ENCODE measurements at regions not wholly inside any gene's neighbourhood (a gene's known extent, or its start where the extent isn't known, plus 50 kb on each side); places are given as distances from the start of the nearest gene placed in this dataset.
A peak's percentile ranks its signal among the peaks of the same experiment; 100 is the strongest.
"Not testable (repeated sequence)": the region's sequence is repeated elsewhere in the genome, so short reads cannot be mapped to it uniquely, and the experiment has no call there.

GRCh38 chr20:29031262-29031982, 2226.0 kb upstream of the DEFB115 start:
- H3K4me3 ChIP-seq (ENCODE audit: low read depth, low read length); H3K27me3 ChIP-seq (ENCODE audit: insufficient read depth, low read depth, severe bottlenecking); DNase-seq; H3K36me3 ChIP-seq; H3K9me3 ChIP-seq (ENCODE audit: severe bottlenecking); H3K27ac ChIP-seq: not testable (repeated sequence)

DNA sequence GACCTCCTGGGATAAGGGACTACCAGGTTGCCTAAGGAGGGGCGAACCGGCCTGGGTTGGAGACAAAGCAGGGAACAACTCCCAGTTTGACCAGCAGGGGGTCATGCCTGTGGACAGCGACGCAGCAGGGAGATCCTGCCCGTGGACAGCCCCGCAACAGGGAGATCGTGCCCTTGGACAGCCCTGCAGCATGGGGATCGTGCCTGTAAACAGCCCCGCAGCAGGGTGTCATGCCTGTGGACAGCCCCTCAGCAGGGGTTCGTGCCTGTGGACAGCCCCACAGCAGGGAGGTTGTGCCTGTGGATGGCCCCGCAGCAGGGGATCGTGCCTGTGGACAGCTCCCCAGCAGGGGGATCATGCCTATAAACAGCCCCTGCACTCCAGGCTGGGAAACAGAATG, 2213.2 kb upstream of the DEFB115 start:
- H3K36me3 ChIP-seq; H3K4me3 ChIP-seq (ENCODE audit: low read depth, low read length); H3K27ac ChIP-seq; H3K27me3 ChIP-seq (ENCODE audit: insufficient read depth, low read depth, severe bottlenecking); H3K9me3 ChIP-seq (ENCODE audit: severe bottlenecking): not testable (repeated sequence)
- peak; percentile 18 for DNase-seq
- TF ChIP-seq, protein P1, sequence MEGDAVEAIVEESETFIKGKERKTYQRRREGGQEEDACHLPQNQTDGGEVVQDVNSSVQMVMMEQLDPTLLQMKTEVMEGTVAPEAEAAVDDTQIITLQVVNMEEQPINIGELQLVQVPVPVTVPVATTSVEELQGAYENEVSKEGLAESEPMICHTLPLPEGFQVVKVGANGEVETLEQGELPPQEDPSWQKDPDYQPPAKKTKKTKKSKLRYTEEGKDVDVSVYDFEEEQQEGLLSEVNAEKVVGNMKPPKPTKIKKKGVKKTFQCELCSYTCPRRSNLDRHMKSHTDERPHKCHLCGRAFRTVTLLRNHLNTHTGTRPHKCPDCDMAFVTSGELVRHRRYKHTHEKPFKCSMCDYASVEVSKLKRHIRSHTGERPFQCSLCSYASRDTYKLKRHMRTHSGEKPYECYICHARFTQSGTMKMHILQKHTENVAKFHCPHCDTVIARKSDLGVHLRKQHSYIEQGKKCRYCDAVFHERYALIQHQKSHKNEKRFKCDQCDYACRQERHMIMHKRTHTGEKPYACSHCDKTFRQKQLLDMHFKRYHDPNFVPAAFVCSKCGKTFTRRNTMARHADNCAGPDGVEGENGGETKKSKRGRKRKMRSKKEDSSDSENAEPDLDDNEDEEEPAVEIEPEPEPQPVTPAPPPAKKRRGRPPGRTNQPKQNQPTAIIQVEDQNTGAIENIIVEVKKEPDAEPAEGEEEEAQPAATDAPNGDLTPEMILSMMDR (IDR thresholded peaks at IDR 0.05; ENCODE audit: low read depth, low read length), result peak; percentile 64

DNA sequence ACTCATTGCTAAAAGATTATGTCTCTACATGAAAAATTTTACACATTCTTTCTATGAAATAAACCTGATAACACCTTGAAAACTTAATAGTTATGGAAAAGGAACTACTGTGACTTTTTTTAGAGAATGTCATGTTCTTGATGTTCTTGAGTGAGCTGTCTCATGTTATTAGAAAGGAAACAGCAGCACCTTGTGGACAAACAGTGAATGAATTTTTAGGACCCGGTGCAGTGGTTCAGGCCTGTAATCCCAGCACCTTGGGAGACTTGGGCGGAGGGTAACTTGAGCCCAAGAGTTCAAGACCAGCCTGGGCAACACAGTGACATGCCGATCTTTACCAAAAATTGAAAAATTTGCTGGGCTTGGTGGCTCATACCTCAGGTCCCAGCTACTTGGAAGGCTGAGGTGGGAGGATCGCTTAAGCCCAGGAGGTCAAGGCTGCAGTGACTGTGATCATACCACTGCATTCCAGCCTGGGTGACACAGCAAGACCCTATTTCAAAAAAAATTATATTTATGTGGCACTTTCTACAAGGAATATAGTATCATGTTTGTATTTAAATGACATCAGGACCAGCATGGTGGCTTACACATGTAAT, 2207.4 kb upstream of the DEFB115 start:
- H3K4me3 ChIP-seq (ENCODE audit: low read depth, low read length); H3K9me3 ChIP-seq (ENCODE audit: severe bottlenecking); H3K36me3 ChIP-seq; H3K27me3 ChIP-seq (ENCODE audit: insufficient read depth, low read depth, severe bottlenecking); H3K27ac ChIP-seq: not testable (repeated sequence)
- TF ChIP-seq, protein P1 (IDR thresholded peaks at IDR 0.05; ENCODE audit: low read depth, low read length), result peak; percentile 47; the same call in 1 of the 2 replicates
- DNase-seq, result peak; percentile 22

GRCh38 chr20:29057866-29058484, 2199.5 kb upstream of the DEFB115 start:
- TF ChIP-seq, protein P1 (IDR thresholded peaks at IDR 0.05; ENCODE audit: low read depth, low read length), result peak; percentile 61
- not testable (repeated sequence) for H3K27me3 ChIP-seq (ENCODE audit: insufficient read depth, low read depth, severe bottlenecking); H3K4me3 ChIP-seq (ENCODE audit: low read depth, low read length); H3K27ac ChIP-seq; H3K36me3 ChIP-seq; H3K9me3 ChIP-seq (ENCODE audit: severe bottlenecking); DNase-seq

DNA sequence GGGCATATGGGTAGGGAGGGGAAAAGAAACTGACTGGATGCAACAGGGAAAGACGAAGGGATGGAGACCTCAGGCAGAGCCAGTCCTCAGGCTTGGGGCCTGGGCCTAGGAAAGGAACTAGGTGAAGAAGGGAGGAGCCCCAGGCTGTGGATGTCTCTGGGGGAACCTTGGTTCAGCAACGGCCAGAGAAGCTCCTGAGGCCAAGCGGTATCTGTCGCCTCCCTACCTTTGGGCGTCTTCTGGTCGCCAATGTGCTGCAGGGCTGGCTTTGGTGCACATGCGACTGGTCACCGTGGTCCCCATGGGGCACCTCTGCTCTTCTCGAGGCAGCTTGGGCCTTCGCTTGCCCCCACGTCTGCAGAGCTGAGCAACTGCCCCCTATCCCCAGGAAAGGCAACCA, 2195.0 kb upstream of the DEFB115 start:
- H3K27me3 ChIP-seq (ENCODE audit: insufficient read depth, low read depth, severe bottlenecking); DNase-seq; H3K36me3 ChIP-seq; H3K9me3 ChIP-seq (ENCODE audit: severe bottlenecking); H3K27ac ChIP-seq; H3K4me3 ChIP-seq (ENCODE audit: low read depth, low read length): not testable (repeated sequence)

DNA sequence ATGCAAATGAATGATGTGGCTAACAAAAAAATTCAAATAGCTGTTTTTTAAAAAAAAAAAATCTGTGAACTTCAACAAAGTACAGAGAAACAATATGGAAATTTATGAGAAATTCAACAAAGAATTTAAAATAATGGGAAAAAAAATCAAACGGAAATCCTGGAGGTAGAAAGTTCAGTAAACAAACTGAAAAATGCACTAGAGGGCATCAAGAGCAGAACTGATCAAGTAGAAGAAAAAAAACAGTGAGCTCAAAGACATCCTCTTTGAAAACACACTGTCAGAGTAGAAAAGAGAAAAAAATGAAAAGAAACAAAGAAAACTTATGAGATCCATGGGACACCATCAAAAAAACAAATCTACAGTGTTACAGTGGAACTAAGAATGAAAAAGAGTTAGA, 2191.1 kb upstream of the DEFB115 start:
- H3K36me3 ChIP-seq; DNase-seq; H3K4me3 ChIP-seq (ENCODE audit: low read depth, low read length); H3K27ac ChIP-seq; H3K27me3 ChIP-seq (ENCODE audit: insufficient read depth, low read depth, severe bottlenecking); H3K9me3 ChIP-seq (ENCODE audit: severe bottlenecking): not testable (repeated sequence)

- not testable (repeated sequence) for H3K9me3 ChIP-seq (ENCODE audit: severe bottlenecking); H3K36me3 ChIP-seq; DNase-seq; H3K27ac ChIP-seq; H3K27me3 ChIP-seq (ENCODE audit: insufficient read depth, low read depth, severe bottlenecking); H3K4me3 ChIP-seq (ENCODE audit: low read depth, low read length)
Measured at GRCh38 chr20:29073640-29074039, 2183.8 kb upstream of the DEFB115 start.
